ENCODE measurements at regions not wholly inside any gene's neighbourhood (a gene's known extent, or its start where the extent isn't known, plus 50 kb on each side); places are given as distances from the start of the nearest gene placed in this dataset.

GRCh38 chr2:118750959-118751565, 96.4 kb downstream of the EN1 start:
- TF ChIP-seq, protein P1, sequence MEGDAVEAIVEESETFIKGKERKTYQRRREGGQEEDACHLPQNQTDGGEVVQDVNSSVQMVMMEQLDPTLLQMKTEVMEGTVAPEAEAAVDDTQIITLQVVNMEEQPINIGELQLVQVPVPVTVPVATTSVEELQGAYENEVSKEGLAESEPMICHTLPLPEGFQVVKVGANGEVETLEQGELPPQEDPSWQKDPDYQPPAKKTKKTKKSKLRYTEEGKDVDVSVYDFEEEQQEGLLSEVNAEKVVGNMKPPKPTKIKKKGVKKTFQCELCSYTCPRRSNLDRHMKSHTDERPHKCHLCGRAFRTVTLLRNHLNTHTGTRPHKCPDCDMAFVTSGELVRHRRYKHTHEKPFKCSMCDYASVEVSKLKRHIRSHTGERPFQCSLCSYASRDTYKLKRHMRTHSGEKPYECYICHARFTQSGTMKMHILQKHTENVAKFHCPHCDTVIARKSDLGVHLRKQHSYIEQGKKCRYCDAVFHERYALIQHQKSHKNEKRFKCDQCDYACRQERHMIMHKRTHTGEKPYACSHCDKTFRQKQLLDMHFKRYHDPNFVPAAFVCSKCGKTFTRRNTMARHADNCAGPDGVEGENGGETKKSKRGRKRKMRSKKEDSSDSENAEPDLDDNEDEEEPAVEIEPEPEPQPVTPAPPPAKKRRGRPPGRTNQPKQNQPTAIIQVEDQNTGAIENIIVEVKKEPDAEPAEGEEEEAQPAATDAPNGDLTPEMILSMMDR (IDR thresholded peaks at IDR 0.05), result no peak
- TF ChIP-seq POLR2A (IDR thresholded peaks at IDR 0.05), result no peak

All from adrenal gland (tissue), 5 donors.